DND-41 (cell line): ENCODE measurements at regions not wholly inside any gene's neighbourhood (a gene's known extent, or its start where the extent isn't known, plus 50 kb on each side); places are given as distances from the start of the nearest gene placed in this dataset.

Experiments used
- ATAC-seq: fragments of 200-7000 bp; cut with Tn5 transposase; 3 replicates; pipeline ENCODE4 v1.9.1; 2021; ENCODE audit warnings: low read depth; ENCODE audit not compliant: insufficient read depth
- DNase-seq: peaks from one replicate; pipeline ENCODE4 v3.0.0-alpha.2; 2020
- H2AFZ ChIP-seq: 2 replicates; pipeline ENCODE4 v1.6.0; 2012; ENCODE audit warnings: low read depth, low read length
- H3K27ac ChIP-seq: 2 replicates; pipeline ENCODE4 v1.5.1; 2012; ENCODE audit warnings: low read length, inconsistent platforms
- H3K27me3 ChIP-seq: fragments of 200-600 bp; sonication (generic); 2 replicates; pipeline ENCODE4 v1.6.0; 2012; ENCODE audit warnings: low read length, mild to moderate bottlenecking, inconsistent platforms; ENCODE audit not compliant: insufficient read depth, poor library complexity
- H3K36me3 ChIP-seq: 2 replicates; pipeline ENCODE4 v1.5.1; 2012; ENCODE audit warnings: low read length, inconsistent platforms; ENCODE audit not compliant: insufficient read depth
- H3K4me1 ChIP-seq: 2 replicates; pipeline ENCODE4 v1.5.1; 2012; ENCODE audit warnings: mild to moderate bottlenecking, low read length; ENCODE audit not compliant: insufficient read depth
- H3K4me2 ChIP-seq: 2 replicates; pipeline ENCODE4 v1.6.0; 2012; ENCODE audit warnings: mild to moderate bottlenecking, moderate library complexity, low read length, inconsistent platforms; ENCODE audit not compliant: insufficient read depth
- H3K4me3 ChIP-seq, 2 experiments: fragments of 200-600 bp in 1 of 2; shearing (Covaris generic) in 1 of 2; 2 replicates each; pipeline ENCODE4 v1.5.1; 2012 to 2016; ENCODE audit warnings: inconsistent platforms in 2 of 2, low read length in 2 of 2, mild to moderate bottlenecking in 2 of 2, low read depth in 1 of 2, moderate library complexity in 1 of 2
- H3K79me2 ChIP-seq: 2 replicates; pipeline ENCODE4 v1.6.0; 2012; ENCODE audit warnings: low read length, inconsistent platforms; ENCODE audit not compliant: insufficient read depth
- H3K9ac ChIP-seq: 2 replicates; pipeline ENCODE4 v1.6.0; 2012; ENCODE audit warnings: low read depth, mild to moderate bottlenecking, inconsistent platforms, low read length, moderate library complexity
- H3K9me3 ChIP-seq: 2 replicates; pipeline ENCODE4 v1.5.1; 2012; ENCODE audit warnings: low read length, moderate library complexity, mild to moderate bottlenecking, inconsistent platforms; ENCODE audit not compliant: insufficient read depth, severe bottlenecking
- H4K20me1 ChIP-seq: 2 replicates; pipeline ENCODE4 v1.6.0; 2012; ENCODE audit warnings: low read length; ENCODE audit not compliant: insufficient read depth
- CTCF ChIP-seq: IDR thresholded peaks from 2 replicates; pipeline ENCODE4 v1.5.1; 2012; ENCODE audit warnings: borderline replicate concordance, low read length, moderate library complexity, mild to moderate bottlenecking; ENCODE audit not compliant: poor library complexity, severe bottlenecking; ENCODE audit errors: extremely low read depth
- EZH2 ChIP-seq: IDR thresholded peaks from 3 replicates; pipeline ENCODE4 v1.6.1; 2012; ENCODE audit warnings: borderline replicate concordance, low read depth, mild to moderate bottlenecking, moderate library complexity, low read length, inconsistent platforms; ENCODE audit not compliant: severe bottlenecking

GRCh38 chr12:125203145-125203765 is 138.0 kb downstream of the AACS start:
- no peaks in the 10 kb centered on the region for H3K79me2 ChIP-seq
- H3K4me1 ChIP-seq = no peaks in the 10 kb centered on the region
- H3K9ac ChIP-seq = no peak overlapping the region
- no peak overlapping the region for H3K27ac ChIP-seq
- H4K20me1 ChIP-seq = no peaks in the 10 kb centered on the region
- DNase-seq (no peak), ATAC-seq (no peak)
- no peaks in the 10 kb centered on the region for H3K36me3 ChIP-seq
- H3K27me3 ChIP-seq = peaks cover 5% of the 10 kb centered on the region
- H3K4me2 ChIP-seq = no peak overlapping the region
- no peaks in the 10 kb centered on the region for H3K9me3 ChIP-seq
- H2AFZ ChIP-seq = no peak overlapping the region
- TF ChIP-seq CTCF (peak; percentile 70), EZH2 (no peak)
- H3K4me3 ChIP-seq = no peak overlapping the region

- H3K27ac ChIP-seq = no peak overlapping the region
- DNase-seq (no peak), ATAC-seq (no peak)
- no peaks in the 10 kb centered on the region for H4K20me1 ChIP-seq
- H3K79me2 ChIP-seq = no peaks in the 10 kb centered on the region
- no peaks in the 10 kb centered on the region for H3K9me3 ChIP-seq
- H3K4me1 ChIP-seq = no peaks in the 10 kb centered on the region
- no peak overlapping the region for H2AFZ ChIP-seq
- no peak overlapping the region for H3K9ac ChIP-seq
- TF ChIP-seq CTCF (no peak), EZH2 (no peak)
- no peak overlapping the region for H3K4me3 ChIP-seq
- no peaks in the 10 kb centered on the region for H3K36me3 ChIP-seq
- peaks cover 4% of the 10 kb centered on the region for H3K27me3 ChIP-seq
- H3K4me2 ChIP-seq = no peak overlapping the region
Observed at GRCh38 chr12:125205386-125205785, 140.2 kb downstream of the AACS start.

- TF ChIP-seq CTCF = no peak
- no peak for TF ChIP-seq EZH2
- Histone ChIP-seq H3K4me2 (no peak overlapping the region), H3K27ac (no peak overlapping the region), H3K9ac (no peak overlapping the region), H3K4me3 (no peak overlapping the region), H3K4me1 (no peaks in the 10 kb centered on the region), H2AFZ (no peak overlapping the region), H3K36me3 (no peaks in the 10 kb centered on the region), H3K79me2 (no peaks in the 10 kb centered on the region), H4K20me1 (no peaks in the 10 kb centered on the region), H3K9me3 (no peaks in the 10 kb centered on the region), H3K27me3 (no peaks in the 10 kb centered on the region)
- DNase-seq = no peak
- no peak for ATAC-seq
Observed at GRCh38 chr12:125206711-125207110, 141.5 kb downstream of the AACS start.
